GM10847 (cell line): ENCODE measurements at regions not wholly inside any gene's neighbourhood (a gene's known extent, or its start where the extent isn't known, plus 50 kb on each side); places are given as distances from the start of the nearest gene placed in this dataset.

ENCODE experiments used
- POLR2A ChIP-seq: IDR thresholded peaks from 2 replicates; pipeline ENCODE4 v1.6.1; 2011; ENCODE audit not compliant: insufficient read length; ENCODE audit errors: extremely low read depth

GRCh38 chr20:61115364-61116065 is 136.5 kb upstream of the CDH4 start:
- no peak for TF ChIP-seq POLR2A

- no peak for TF ChIP-seq POLR2A
These were observed 134.3 kb upstream of the CDH4 start for GRCh38 chr20:61117725-61118124.

- no peak for TF ChIP-seq POLR2A
These were observed 133.4 kb upstream of the CDH4 start for GRCh38 chr20:61118429-61119224.

GRCh38 chr20:61119273-61119672 is 132.8 kb upstream of the CDH4 start:
- TF ChIP-seq POLR2A, result no peak

GRCh38 chr20:61119794-61120410 is 132.2 kb upstream of the CDH4 start:
- TF ChIP-seq POLR2A, result no peak

- TF ChIP-seq POLR2A, result no peak
These were observed 131.2 kb upstream of the CDH4 start for GRCh38 chr20:61120595-61121515.

GRCh38 chr20:61121661-61122060 is 130.4 kb upstream of the CDH4 start:
- TF ChIP-seq POLR2A, result no peak

GRCh38 chr20:61123286-61123685 is 128.8 kb upstream of the CDH4 start:
- no peak for TF ChIP-seq POLR2A

- TF ChIP-seq POLR2A, result no peak
These were observed 128.2 kb upstream of the CDH4 start for GRCh38 chr20:61123751-61124368.

GRCh38 chr20:61125076-61125475 is 127.0 kb upstream of the CDH4 start:
- no peak for TF ChIP-seq POLR2A

- no peak for TF ChIP-seq POLR2A
These were observed 126.4 kb upstream of the CDH4 start for GRCh38 chr20:61125546-61126180.

- TF ChIP-seq POLR2A, result no peak
These were observed 125.5 kb upstream of the CDH4 start for GRCh38 chr20:61126369-61127195.

GRCh38 chr20:61127311-61128039 is 124.6 kb upstream of the CDH4 start:
- no peak for TF ChIP-seq POLR2A

- TF ChIP-seq POLR2A, result no peak
These were observed 123.3 kb upstream of the CDH4 start for GRCh38 chr20:61128701-61129269.
